Aorta (tissue), 5 donors: ENCODE measurements at regions not wholly inside any gene's neighbourhood (a gene's known extent, or its start where the extent isn't known, plus 50 kb on each side); places are given as distances from the start of the nearest gene placed in this dataset.
"Not testable (repeated sequence)": the region's sequence is repeated elsewhere in the genome, so short reads cannot be mapped to it uniquely, and the experiment has no call there.

ENCODE experiments used
- ATAC-seq: fragments of 200-7000 bp; cut with Tn5 transposase; one replicate; pipeline ENCODE4 v1.9.1; 2022; ENCODE audit warnings: moderate library complexity; ENCODE audit not compliant: low FRiP score
- DNase-seq, 2 donors: peaks; one replicate each; pipeline ENCODE4 v3.0.0-alpha.2; 2020
- H3K27ac ChIP-seq, 2 donors: one replicate each; pipeline ENCODE4 v1.5.1; 2013; ENCODE audit warnings: low read length in 2 of 2, mild to moderate bottlenecking in 2 of 2, moderate library complexity in 2 of 2, control low read depth in 1 of 2, inconsistent platforms in 1 of 2, low read depth in 1 of 2
- H3K27me3 ChIP-seq, 2 donors: one replicate each; pipeline ENCODE4 v1.6.1; 2013; ENCODE audit warnings: control low read depth in 1 of 2, low read length in 1 of 2, mild to moderate bottlenecking in 1 of 2, moderate library complexity in 1 of 2; ENCODE audit not compliant: insufficient read depth in 2 of 2, control insufficient read depth in 1 of 2
- H3K36me3 ChIP-seq, 2 donors: one replicate each; pipeline ENCODE4 v1.6.1; 2013; ENCODE audit warnings: control low read depth in 1 of 2, low read length in 1 of 2, mild to moderate bottlenecking in 1 of 2; ENCODE audit not compliant: insufficient read depth in 2 of 2, control insufficient read depth in 1 of 2
- H3K4me1 ChIP-seq, 2 donors: one replicate each; pipeline ENCODE4 v1.6.1; 2013; ENCODE audit warnings: low read length in 2 of 2, control low read depth in 1 of 2, mild to moderate bottlenecking in 1 of 2, moderate library complexity in 1 of 2; ENCODE audit not compliant: insufficient read depth in 2 of 2, control insufficient read depth in 1 of 2
- H3K4me3 ChIP-seq, 2 donors: one replicate each; pipeline ENCODE4 v1.5.1; 2013; ENCODE audit warnings: low read length in 2 of 2, control low read depth in 1 of 2, mild to moderate bottlenecking in 1 of 2
- H3K9me3 ChIP-seq: one replicate; pipeline ENCODE4 v1.6.1; 2013; ENCODE audit warnings: mild to moderate bottlenecking, low read length; ENCODE audit not compliant: control insufficient read depth
- WGBS, 2 donors: extraction: QIAGEN DNeasy Blood & Tissue Kit; methylation state at CpG; one replicate each; pipeline ENCODE4 v1.1.7; 2013; 5-methylcytosine and 5-hydroxymethylcytosine counted together
- intact Hi-C, 2 donors: fragments of 100-400 bp; cut with DNase I; formaldehyde crosslinking; loops; one replicate each; pipeline versions ENCODE4 v1.14.2 to v1.15.0; 2022
- donor health status: healthy with polysubstance abuse.
- donor health status: Bipolar disorder and iron deficiency.
- donor health status: DM: no; HTN: no; CAD: no.
- donor health status: DM: no; HTN: no; CAD: no.
- donor health status: DM: yes; HTN: yes; CAD: no.

DNA sequence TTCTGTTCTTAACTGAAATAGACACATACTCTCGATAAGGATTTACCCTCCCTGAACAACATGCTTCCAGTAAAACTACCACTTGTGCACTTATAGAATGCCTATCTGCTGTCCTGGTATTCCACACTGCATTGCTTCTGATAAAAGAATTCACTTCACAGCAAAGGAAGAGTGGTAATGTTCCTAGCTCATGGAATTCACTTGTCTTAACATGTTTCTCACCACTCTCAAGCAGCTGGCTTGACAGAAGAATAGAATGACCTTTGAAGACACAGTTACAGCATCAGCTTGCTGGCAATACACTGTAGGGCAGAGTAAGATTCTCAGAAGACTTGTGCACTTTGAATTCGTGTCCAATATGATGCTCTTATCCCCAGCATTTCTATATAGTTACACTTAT lies 524.1 kb upstream of the CNTNAP5 start:
- no peak for ATAC-seq
- H3K36me3 ChIP-seq: no peaks in the 10 kb centered on the region
- intact Hi-C loops: no loop called here
- H3K4me3 ChIP-seq: no peak overlapping the region
- no peak for DNase-seq
- H3K9me3 ChIP-seq: no peaks in the 10 kb centered on the region
- no peaks in the 10 kb centered on the region for H3K27me3 ChIP-seq
- H3K4me1 ChIP-seq: no peaks in the 10 kb centered on the region
- 84% methylated on average over 2 of the region's 2 CpGs for WGBS, 2 donors
- no peak overlapping the region for H3K27ac ChIP-seq

DNA sequence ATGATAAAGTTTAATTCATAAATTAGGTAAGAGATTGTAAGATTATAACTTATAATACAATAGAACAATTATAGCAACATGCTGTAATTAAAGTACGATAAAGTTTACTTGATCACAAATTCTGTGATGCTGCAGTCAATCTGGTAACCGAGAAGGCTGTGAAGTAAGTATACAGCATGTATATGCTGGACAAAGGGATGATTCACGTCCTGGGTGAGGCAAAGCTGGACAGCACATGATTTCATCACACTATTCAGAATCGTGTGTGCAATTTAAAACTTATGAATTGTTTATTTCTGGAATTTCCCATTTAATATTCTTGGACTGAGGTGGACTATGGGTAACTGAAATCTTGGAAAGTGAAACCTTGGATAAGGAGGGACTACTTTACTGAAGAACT lies 522.2 kb upstream of the CNTNAP5 start:
- 59 to 66% methylated on average over 4 of the region's 4 CpGs for WGBS, 2 donors

DNA sequence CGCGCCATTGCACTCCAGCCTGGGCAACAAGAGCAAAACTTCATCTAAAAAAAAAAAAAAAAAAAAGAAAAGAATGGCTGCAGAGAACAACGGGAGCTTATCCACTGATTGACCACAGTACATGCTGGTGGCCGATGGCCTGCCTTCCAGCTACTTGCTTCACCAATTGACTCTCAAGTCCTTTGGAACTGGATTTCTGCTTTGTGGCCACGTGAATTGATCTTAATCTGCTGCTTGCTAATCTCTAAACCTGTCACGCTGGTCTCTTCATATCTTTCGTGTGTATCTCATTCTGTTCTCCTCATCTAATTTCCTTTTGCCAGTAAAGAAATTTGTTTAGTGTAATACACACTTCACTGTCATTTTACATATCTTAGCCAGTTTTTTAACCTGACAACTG lies 512.5 kb upstream of the CNTNAP5 start:
- H3K4me1 ChIP-seq: no peaks in the 10 kb centered on the region
- no peak for ATAC-seq
- WGBS, 2 donors: 82 to 84% methylated on average over 7 of the region's 7 CpGs

More for the DNA sequence above, 522.2 kb upstream of the CNTNAP5 start:
- no peak overlapping the region for H3K4me3 ChIP-seq
- intact Hi-C loops: no loop called here
- H3K4me1 ChIP-seq: no peaks in the 10 kb centered on the region
- H3K9me3 ChIP-seq: no peaks in the 10 kb centered on the region
- no peak for ATAC-seq
- no peak overlapping the region for H3K27ac ChIP-seq
- H3K27me3 ChIP-seq: no peaks in the 10 kb centered on the region
- no peak for DNase-seq
- no peaks in the 10 kb centered on the region for H3K36me3 ChIP-seq

DNA sequence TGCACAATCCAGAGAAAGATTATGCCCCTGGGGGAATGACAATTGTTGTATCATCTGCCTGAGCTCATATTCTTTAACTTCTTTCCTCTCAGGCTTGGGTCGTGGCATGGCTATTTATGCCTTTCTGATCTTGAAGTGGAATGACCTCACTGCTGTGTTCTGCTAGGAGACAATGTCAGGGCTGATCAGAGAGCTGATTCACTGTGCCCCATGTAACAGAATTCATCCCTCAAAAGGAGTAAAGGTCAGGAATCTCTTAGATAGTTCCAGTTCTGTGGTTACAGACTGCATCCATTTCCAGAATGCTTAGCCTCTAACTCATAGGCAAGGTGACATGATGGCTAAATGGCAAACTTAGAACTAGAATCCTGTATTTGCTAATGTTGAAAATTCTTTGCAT lies 511.7 kb upstream of the CNTNAP5 start:
- DNase-seq (no peak), ATAC-seq (no peak)
- 28 to 35% methylated on average over 1 of the region's 1 CpG for WGBS, 2 donors
- Histone ChIP-seq H3K27ac (no peak overlapping the region), H3K27me3 (peaks cover 0 to 2% of the 10 kb centered on the region in 2 donors), H3K36me3 (no peaks in the 10 kb centered on the region), H3K9me3 (no peaks in the 10 kb centered on the region), H3K4me3 (no peak overlapping the region), H3K4me1 (no peaks in the 10 kb centered on the region)
- intact Hi-C loops: no loop called here

More for the DNA sequence above, 512.5 kb upstream of the CNTNAP5 start:
- Histone ChIP-seq H3K9me3 (no peaks in the 10 kb centered on the region), H3K4me3 (no peak overlapping the region), H3K27ac (no peak overlapping the region), H3K27me3 (peaks cover 0 to 2% of the 10 kb centered on the region in 2 donors), H3K36me3 (no peaks in the 10 kb centered on the region)
- intact Hi-C loops: no loop called here
- no peak for DNase-seq

DNA sequence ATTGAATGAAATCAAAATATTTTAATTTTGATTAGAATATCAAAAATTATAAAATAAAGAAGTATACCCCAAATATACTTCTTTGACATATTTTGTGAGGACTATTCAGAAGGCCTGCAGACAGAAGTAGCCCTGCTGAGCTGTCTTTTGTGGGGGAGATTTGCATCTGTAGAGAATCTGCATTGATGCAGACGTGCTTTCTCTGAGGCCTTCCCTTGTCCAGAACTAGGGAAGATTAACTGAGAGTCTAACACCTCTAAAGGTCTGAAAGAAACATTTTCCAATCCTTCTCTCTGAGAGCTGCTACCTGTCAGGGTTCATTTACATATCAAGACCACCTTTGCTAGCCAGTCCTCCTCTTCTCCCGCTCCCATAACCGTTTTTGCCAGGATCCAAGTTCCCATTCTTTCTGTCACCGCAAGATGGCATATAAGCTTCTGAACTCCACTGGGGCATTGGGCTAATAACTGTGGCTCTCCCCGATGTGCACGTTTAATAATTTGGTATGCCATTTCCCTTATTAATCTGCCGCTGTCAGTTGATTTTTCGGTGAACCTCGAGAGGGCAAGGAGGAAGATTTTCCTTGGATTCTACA lies 510.4 kb upstream of the CNTNAP5 start:
- H3K9me3 ChIP-seq: no peaks in the 10 kb centered on the region
- H3K4me1 ChIP-seq: no peaks in the 10 kb centered on the region
- H3K27ac ChIP-seq: no peak overlapping the region
- ATAC-seq (no peak), DNase-seq (no peak)
- H3K27me3 ChIP-seq: peaks cover 0 to 2% of the 10 kb centered on the region in 2 donors
- no peak overlapping the region for H3K4me3 ChIP-seq
- WGBS, 2 donors: 62 to 65% methylated on average over 9 of the region's 9 CpGs
- intact Hi-C loops: no loop called here
- no peaks in the 10 kb centered on the region for H3K36me3 ChIP-seq

DNA sequence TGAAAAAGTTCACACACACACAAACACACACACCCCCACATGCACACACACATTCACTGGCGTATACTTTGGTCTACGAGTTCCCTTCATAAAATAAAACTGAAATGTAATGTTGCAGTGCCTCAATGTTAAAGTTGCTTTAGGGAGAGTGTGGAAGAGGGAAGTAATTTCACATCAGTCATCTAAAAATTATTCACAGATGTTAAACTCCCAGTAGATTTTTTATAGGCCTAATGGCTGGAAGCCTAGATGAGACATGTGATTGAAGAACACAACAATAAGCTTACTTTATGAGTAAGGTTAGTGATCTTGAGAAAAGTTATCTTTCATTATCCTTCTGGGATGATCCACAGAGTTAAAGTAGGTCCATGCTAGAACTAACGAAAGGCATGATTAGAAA lies 506.7 kb upstream of the CNTNAP5 start:
- peaks cover 0 to 2% of the 10 kb centered on the region in 2 donors for H3K27me3 ChIP-seq
- DNase-seq: no peak
- intact Hi-C loops: no loop called here
- H3K9me3 ChIP-seq: no peaks in the 10 kb centered on the region
- no peak for ATAC-seq
- H3K4me3 ChIP-seq: no peak overlapping the region
- H3K27ac ChIP-seq: no peak overlapping the region
- no peaks in the 10 kb centered on the region for H3K36me3 ChIP-seq
- 42 to 62% methylated on average over 3 of the region's 3 CpGs for WGBS, 2 donors
- no peaks in the 10 kb centered on the region for H3K4me1 ChIP-seq

DNA sequence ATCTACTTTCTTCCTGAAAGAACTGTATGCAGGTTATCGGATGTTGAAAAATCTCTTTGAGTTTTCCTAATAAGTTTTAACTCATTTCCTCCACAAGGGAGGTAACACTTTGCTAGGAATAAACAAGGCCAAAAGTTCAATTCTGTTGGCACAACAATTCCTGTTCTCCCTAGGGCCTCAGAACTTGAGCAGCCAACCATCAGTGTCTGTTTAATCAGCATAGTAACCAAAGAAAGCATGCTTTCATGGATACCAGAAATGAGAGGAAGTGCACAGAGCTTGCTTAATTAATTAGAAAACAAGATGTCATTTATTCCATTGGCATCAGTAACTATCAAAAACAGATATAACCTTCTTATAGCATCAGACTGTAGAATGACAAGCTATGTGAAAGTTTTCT lies 503.2 kb upstream of the CNTNAP5 start:
- ATAC-seq: no peak

DNA sequence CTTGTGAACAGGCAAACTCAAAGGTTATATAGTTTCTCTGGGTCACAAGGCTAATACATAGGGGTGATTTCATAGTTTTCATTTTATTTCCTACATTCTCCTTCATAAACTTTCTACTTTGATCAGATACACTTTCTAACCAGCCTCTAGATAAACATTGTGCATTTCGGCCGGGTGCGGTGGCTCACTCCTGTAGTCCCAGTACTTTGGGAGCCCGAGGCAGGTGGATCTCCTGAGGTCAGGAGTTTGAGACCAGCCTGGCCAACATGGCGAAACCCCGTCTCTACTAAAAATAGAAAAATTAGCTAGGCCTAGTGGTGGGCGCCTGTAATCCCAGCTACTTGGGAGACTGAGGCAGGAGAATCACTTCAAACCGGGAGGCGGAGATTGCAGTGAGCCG lies 502.6 kb upstream of the CNTNAP5 start:
- H3K27ac ChIP-seq, ATAC-seq, H3K4me1 ChIP-seq, H3K36me3 ChIP-seq, H3K4me3 ChIP-seq, H3K9me3 ChIP-seq, DNase-seq, H3K27me3 ChIP-seq, intact Hi-C loops: not testable (repeated sequence)
- 84 to 86% methylated on average over 10 of the region's 10 CpGs for WGBS, 2 donors

More for the DNA sequence above, 503.2 kb upstream of the CNTNAP5 start:
- Histone ChIP-seq H3K36me3 (no peaks in the 10 kb centered on the region), H3K9me3 (no peaks in the 10 kb centered on the region), H3K4me1 (no peaks in the 10 kb centered on the region), H3K27me3 (no peaks in the 10 kb centered on the region), H3K27ac (no peak overlapping the region), H3K4me3 (no peak overlapping the region)
- WGBS, 2 donors: 0 to 57% methylated on average over 1 of the region's 1 CpG
- intact Hi-C loops: no loop called here
- DNase-seq: no peak

DNA sequence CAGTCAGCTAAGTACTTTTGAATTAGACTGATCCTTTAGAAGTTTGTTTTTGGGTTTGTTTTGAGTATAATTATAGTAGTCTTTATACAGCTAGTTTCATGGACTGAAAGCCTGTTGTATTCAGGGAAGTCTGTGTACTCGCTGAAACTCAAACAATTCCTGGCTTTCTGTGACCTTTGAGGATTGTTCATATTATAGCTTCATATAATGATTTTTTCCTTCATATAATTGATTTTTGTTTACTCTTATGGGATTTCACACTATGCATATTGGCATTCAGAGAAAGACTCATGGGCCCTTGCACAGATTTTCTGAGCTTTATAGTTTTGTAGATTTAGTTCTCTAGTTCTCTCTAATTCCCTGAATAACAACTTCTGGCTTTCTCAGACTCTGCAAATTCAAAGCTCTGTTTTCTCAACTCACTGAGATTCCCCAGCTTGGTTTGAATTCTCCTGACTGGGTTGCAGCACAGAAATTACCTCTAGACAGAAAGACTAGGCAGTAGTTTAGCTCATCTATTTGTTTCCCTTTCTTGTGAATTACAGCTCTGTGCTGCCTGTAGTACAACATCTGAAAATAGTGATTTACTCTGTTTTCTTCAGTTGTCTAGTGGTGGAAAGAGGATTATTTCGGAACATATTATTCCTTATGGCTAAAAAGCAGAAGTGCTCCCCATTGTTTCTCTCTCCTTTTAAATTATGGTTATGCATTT lies 495.9 kb upstream of the CNTNAP5 start:
- 63 to 68% methylated on average over 2 of the region's 2 CpGs for WGBS, 2 donors
- DNase-seq: no peak
- no peaks in the 10 kb centered on the region for H3K4me1 ChIP-seq
- H3K27me3 ChIP-seq: no peaks in the 10 kb centered on the region
- H3K4me3 ChIP-seq: no peak overlapping the region
- intact Hi-C loops: no loop called here
- no peak overlapping the region for H3K27ac ChIP-seq
- no peaks in the 10 kb centered on the region for H3K36me3 ChIP-seq
- ATAC-seq: no peak
- H3K9me3 ChIP-seq: no peaks in the 10 kb centered on the region
